Osteocyte (in vitro differentiated cells): ENCODE measurements at regions not wholly inside any gene's neighbourhood (a gene's known extent, or its start where the extent isn't known, plus 50 kb on each side); places are given as distances from the start of the nearest gene placed in this dataset.

Experiments used
- DNase-seq: peaks from one replicate; pipeline ENCODE4 v3.0.0; 2021; ENCODE audit warnings: mixed read lengths; ENCODE audit not compliant: unreplicated experiment; ENCODE audit errors: extremely low spot score
- H3K27ac Mint-ChIP-seq: one replicate; pipeline ENCODE4 v1.8.0; 2021; ENCODE audit warnings: mild to moderate bottlenecking, mixed read lengths; ENCODE audit not compliant: unreplicated experiment
- H3K27me3 Mint-ChIP-seq: one replicate; pipeline ENCODE4 v1.8.0; 2021; ENCODE audit warnings: mixed read lengths; ENCODE audit not compliant: unreplicated experiment
- H3K36me3 Mint-ChIP-seq: one replicate; pipeline ENCODE4 v1.8.0; 2021; ENCODE audit warnings: mixed read lengths; ENCODE audit not compliant: unreplicated experiment
- H3K4me1 Mint-ChIP-seq: one replicate; pipeline ENCODE4 v1.8.0; 2021; ENCODE audit warnings: mixed read lengths; ENCODE audit not compliant: unreplicated experiment
- H3K4me3 Mint-ChIP-seq: one replicate; pipeline ENCODE4 v1.8.0; 2021; ENCODE audit warnings: mild to moderate bottlenecking, moderate library complexity, mixed read lengths; ENCODE audit not compliant: unreplicated experiment
- H3K9me3 Mint-ChIP-seq: one replicate; pipeline ENCODE4 v1.8.0; 2021; ENCODE audit warnings: mixed read lengths; ENCODE audit not compliant: unreplicated experiment
- TF ChIP-seq, protein P1 (sequence below): fragments of 200-600 bp; sonication (generic); IDR thresholded peaks from 2 replicates; pipeline ENCODE4 v1.5.0; 2021; ENCODE audit warnings: antibody characterized with exemption, mild to moderate bottlenecking, moderate library complexity

DNA sequence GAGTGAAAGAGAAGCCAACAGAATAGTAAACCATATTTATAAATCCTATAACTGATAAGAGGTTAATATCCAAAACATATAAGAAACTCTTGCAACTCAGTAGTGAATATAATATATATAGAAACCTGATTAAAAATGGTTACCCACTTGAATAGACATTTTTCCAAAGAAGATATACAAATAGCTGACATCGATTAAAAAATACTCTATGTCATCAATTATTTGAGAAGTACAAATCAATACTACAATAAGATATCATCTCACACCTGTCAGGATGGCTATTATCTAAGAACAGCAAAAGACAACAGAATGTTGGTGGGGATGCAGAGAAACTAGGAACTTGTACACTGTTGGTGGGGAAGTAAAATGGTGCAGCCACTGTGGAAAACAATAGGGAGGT lies 254.4 kb downstream of the PPARGC1A start:
- no peaks in the 10 kb centered on the region for H3K36me3 Mint-ChIP-seq
- TF ChIP-seq, protein P1, sequence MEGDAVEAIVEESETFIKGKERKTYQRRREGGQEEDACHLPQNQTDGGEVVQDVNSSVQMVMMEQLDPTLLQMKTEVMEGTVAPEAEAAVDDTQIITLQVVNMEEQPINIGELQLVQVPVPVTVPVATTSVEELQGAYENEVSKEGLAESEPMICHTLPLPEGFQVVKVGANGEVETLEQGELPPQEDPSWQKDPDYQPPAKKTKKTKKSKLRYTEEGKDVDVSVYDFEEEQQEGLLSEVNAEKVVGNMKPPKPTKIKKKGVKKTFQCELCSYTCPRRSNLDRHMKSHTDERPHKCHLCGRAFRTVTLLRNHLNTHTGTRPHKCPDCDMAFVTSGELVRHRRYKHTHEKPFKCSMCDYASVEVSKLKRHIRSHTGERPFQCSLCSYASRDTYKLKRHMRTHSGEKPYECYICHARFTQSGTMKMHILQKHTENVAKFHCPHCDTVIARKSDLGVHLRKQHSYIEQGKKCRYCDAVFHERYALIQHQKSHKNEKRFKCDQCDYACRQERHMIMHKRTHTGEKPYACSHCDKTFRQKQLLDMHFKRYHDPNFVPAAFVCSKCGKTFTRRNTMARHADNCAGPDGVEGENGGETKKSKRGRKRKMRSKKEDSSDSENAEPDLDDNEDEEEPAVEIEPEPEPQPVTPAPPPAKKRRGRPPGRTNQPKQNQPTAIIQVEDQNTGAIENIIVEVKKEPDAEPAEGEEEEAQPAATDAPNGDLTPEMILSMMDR: no peak
- DNase-seq: no peak
- H3K27me3 Mint-ChIP-seq: peaks cover 15% of the 10 kb centered on the region
- no peak overlapping the region for H3K27ac Mint-ChIP-seq
- H3K9me3 Mint-ChIP-seq: no peaks in the 10 kb centered on the region
- no peaks in the 10 kb centered on the region for H3K4me1 Mint-ChIP-seq
- no peak overlapping the region for H3K4me3 Mint-ChIP-seq

DNA sequence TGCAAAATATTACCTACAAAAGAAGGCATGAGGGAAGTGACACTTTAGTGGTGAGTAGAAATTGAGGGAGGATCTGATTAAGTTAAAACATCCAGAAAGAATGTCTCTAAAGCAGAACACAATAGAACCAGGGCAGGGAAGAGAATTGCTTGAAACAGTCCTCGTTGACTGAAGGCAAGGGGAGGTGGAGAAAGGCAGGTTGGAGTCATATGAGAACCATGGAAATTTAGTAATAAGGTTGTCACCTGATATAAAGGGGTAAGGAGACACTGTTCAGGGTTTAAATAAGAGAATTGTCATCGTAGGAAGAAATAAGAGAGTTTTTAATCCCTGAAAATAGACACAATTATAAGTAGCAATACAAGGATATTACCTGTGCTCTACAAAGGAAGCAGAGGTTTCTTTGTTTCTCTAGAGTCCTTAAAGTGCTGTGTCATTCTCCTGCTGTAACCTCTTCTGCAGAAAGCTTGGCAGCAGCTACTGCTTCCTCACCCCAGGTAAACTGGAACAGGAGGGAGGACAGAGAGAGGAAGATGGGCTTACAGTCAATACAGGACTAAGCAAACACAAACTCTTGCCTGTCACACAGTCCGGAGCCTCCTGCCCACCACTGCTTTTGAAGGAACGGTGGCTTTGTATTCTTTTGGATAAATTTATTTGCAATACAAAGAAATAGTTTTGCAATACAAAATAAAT lies 258.4 kb downstream of the PPARGC1A start:
- TF ChIP-seq, protein P1: no peak
- no peak overlapping the region for H3K4me3 Mint-ChIP-seq
- H3K9me3 Mint-ChIP-seq: no peaks in the 10 kb centered on the region
- no peak overlapping the region for H3K27ac Mint-ChIP-seq
- DNase-seq: no peak
- no peaks in the 10 kb centered on the region for H3K36me3 Mint-ChIP-seq
- no peaks in the 10 kb centered on the region for H3K4me1 Mint-ChIP-seq
- peaks cover 9% of the 10 kb centered on the region for H3K27me3 Mint-ChIP-seq

DNA sequence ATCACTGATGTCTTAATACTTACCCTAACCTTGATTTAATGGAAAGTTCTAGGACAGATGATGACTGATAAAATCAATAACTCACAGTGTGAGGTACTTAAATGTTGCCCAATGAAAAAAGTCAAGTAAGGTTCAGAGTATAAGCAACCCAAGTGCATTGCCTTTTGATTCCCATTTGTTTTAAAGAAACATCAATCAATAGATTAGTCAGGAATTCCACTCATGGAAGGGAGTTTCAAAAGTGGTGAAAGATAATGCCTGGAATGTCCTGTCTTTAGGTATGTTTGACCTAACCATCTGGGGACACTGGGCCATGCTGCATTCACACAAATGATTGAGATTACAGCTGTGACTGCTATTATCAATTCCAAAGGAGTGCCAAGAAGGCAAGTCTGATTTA lies 259.7 kb downstream of the PPARGC1A start:
- peaks cover 9% of the 10 kb centered on the region for H3K27me3 Mint-ChIP-seq
- no peak overlapping the region for H3K4me3 Mint-ChIP-seq
- TF ChIP-seq, protein P1: no peak
- H3K4me1 Mint-ChIP-seq: no peaks in the 10 kb centered on the region
- H3K36me3 Mint-ChIP-seq: no peaks in the 10 kb centered on the region
- DNase-seq: no peak
- no peaks in the 10 kb centered on the region for H3K9me3 Mint-ChIP-seq
- no peak overlapping the region for H3K27ac Mint-ChIP-seq

DNA sequence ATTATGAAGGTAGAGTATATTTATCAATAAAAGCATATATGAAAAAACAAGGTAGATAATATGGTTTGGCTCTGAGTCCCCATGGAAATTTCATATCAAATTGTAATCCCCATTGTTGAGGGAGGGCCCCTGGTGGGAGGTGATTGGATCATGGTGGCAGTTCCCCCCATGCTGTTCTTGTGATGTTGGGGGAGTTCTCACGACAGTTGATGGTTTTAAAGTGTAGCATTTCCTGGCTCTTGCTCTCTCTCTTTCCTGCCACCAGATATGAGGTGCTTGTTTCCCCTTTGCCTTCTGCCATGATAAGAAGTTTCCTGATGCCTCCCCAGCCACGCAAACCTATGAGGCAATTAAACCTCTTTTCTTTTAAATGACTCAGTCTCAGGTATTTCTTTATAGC lies 260.4 kb downstream of the PPARGC1A start:
- Mint-ChIP-seq H3K27ac (no peak overlapping the region), H3K9me3 (peaks cover 6% of the 10 kb centered on the region), H3K36me3 (no peaks in the 10 kb centered on the region), H3K27me3 (peaks cover 7% of the 10 kb centered on the region), H3K4me3 (no peak overlapping the region), H3K4me1 (no peaks in the 10 kb centered on the region)
- TF ChIP-seq, protein P1: no peak
- no peak for DNase-seq

DNA sequence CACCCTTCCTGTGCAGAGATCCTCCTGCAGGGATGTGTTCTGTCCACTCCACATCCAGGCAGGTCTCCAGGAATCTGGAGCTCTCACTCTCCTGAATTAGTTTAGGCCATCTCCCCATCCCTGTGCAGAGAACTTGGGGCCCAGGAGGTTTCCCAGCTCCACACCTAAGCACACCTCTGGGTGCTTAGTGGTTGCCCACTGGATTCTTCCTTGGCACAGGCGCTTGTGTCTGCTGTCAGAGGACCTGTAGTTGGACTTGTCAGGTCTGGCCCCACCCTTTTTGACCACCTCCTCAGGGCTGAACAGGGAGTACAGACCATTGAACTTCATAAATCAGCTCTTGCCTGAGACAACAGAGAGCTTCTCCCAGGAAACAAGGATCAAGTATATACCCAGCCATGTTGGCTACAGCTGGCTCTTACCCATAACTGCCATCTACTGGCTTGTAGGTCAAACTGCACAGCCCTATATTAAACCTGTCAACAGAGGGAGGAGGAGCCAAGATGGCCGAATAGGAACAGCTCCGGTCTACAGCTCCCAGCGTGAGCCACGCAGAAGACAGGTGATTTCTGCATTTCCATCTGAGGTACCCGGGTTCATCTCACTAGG lies 275.5 kb downstream of the PPARGC1A start:
- DNase-seq: no peak
- no peak overlapping the region for H3K4me3 Mint-ChIP-seq
- peaks cover 8% of the 10 kb centered on the region for H3K27me3 Mint-ChIP-seq
- H3K9me3 Mint-ChIP-seq: no peaks in the 10 kb centered on the region
- no peak overlapping the region for H3K27ac Mint-ChIP-seq
- no peaks in the 10 kb centered on the region for H3K4me1 Mint-ChIP-seq
- TF ChIP-seq, protein P1: peak; percentile 51
- H3K36me3 Mint-ChIP-seq: no peaks in the 10 kb centered on the region
